ENCODE measurements at regions not wholly inside any gene's neighbourhood (a gene's known extent, or its start where the extent isn't known, plus 50 kb on each side); places are given as distances from the start of the nearest gene placed in this dataset.
A peak's percentile ranks its signal among the peaks of the same experiment; 100 is the strongest.

DNA sequence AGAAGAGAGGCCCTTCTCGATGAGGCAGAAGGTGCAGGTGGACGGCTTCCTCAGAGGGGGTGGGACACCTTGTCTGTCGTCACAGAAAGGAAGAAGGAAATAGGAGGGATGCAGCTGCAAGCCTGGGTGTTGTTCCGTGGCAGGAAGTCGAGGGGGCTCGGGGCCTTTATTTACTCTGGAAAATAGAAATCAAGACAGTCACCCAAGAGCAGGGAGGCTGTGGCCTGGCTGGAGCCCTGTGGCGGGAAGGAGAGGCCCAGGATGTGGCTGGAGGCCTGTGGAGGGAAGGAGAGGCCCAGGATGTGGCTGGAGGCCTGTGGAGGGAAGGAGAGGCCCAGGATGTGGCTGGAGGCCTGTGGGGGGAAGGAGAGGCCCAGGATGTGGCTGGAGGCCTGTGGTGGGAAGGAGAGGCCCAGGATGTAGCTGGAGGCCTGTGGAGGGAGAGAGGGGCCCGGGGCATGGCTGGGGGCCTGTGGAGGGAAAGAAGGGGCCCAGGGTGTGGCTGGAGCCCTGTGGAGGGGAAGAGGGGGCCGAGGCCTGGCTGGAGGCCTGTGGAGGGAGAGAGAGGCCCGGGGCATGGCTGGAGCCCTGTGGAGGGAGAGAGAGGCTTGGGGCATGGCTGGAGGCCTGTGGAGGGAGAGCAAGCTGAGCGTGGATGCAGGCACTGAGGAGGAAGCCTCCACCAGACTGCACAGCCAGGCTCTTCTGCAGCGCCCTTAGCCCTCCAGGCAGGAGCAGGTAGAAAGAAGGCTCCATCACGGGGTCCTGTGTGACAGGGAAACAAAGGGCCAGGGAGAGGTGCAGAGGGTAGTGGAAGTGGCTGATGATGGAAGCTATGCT is 97.3 kb upstream of the SFMBT2 start:
- no peak for DNase-seq

GRCh38 chr10:7506571-7506970 is 95.7 kb upstream of the SFMBT2 start:
- no peak for DNase-seq

DNA sequence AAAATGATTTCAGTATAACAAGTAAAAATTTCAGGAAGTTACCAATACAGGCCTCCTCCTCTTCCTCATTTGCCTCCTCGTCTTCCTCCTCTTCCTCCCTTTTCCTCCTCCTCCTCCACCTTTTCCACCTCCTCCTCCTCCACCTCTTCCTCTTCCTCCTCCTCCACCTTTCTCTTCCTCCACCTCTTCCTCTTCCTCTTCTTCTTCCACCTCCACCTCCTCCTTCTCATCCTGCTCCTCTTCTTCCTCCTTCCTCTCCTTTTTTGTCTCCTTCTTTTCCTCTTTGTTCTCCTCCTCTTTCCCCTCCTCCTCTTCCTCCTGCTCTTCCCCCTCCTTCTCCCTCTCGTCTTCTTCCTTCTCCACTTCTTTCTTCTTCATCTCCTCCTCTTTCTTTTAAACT is 94.4 kb upstream of the SFMBT2 start:
- no peak for DNase-seq

GRCh38 chr10:7503190-7503589 is 92.4 kb upstream of the SFMBT2 start:
- no peak for DNase-seq

DNA sequence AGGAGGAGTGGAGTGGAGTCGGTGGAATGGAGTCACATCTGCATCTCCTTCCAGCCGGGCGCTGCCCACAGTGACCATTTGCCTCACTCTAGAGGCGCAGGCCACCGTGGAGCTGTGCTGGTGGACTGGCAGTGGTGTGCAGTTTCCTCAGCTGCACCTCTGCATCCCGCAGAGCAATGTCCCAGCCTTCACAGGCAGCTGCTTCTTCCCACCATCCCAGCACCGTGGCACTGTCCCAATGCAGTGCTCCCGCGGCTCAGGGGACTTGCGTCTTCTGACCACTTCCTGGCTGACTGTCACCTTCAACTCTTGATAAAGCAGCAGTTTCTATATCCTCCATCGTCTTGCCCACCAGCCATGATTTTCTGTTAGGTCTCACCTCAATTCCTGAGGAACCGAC is 90.3 kb upstream of the SFMBT2 start:
- no peak for DNase-seq

DNA sequence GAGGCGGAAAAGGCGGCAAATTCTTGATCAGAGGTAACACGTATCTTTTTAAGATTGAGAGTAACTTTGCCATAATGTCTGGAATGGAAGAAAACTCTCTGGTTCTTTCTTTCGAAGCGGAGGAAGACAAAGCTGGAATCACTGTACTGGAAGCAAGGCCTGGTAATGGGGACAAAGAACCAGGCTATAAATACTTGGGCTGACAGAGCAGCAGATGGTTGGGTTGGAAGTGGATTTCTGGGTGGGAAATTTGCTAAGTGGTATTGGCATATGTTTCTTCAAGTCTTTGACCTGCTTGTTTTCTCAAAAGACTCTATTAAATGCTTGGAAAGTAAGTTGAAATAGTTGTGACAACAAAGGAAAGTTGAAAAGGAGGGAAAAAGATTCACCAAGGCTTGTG is 87.3 kb upstream of the SFMBT2 start:
- DNase-seq = no peak

GRCh38 chr10:7493996-7494395 is 83.2 kb upstream of the SFMBT2 start:
- no peak for DNase-seq

- DNase-seq = no peak
These were observed 81.8 kb upstream of the SFMBT2 start for GRCh38 chr10:7492660-7493046.

DNA sequence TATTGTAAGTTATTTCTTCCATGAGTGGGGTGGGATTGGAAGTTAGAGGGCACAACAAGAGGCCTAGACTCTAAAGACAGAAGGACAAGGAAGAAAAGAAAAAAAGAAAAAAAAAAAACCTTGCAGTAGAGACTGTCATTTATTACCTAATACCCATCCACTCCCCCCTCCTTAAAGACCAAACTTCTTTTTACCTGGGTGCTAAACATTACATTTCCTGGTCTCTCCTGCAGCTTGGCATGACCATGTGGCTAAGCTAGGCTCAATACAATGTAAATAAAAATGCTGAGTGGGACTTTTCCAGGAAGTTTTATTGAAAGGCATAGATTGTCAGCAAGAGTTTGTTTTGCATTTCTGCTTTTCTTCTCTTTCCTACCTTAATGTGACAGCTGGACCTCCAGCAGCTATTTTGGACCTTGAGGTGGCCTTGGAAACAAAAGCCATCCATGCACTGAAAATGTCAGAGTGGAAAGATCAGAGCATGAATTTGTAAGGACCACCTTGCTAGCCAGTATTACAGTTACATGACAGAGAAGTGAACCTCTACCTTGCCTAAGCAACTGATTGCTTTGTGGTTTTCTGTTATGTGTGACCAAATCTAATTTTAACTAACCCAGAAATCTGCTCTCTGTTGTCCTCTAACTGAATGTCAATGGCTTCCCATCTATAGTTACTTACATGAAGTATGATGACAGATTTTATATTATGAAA is 81.3 kb upstream of the SFMBT2 start:
- DNase-seq = no peak

- DNase-seq = no peak
These were observed 80.4 kb upstream of the SFMBT2 start for GRCh38 chr10:7491230-7491629.

GRCh38 chr10:7488418-7488829 is 77.6 kb upstream of the SFMBT2 start:
- DNase-seq = peak; percentile 53 to 55

DNA sequence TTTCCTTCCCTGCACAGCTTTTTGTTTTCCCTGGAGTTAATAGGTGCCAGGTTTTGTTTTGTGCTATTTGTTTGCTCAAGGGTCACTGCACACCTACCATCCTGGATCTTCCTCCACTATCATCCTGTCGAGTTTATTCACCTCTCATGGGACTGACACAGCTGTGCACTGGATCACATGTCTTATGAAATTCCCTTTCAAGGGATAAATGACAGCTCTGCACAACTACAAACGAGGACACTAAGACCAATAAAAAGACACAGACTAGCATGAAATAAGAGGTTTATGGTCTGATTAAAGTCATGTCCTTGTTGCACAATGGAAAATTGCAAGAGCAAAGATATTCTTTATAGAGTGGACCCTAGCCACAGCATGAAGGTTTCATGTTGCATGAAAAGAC is 76.7 kb upstream of the SFMBT2 start:
- DNase-seq = no peak

DNA sequence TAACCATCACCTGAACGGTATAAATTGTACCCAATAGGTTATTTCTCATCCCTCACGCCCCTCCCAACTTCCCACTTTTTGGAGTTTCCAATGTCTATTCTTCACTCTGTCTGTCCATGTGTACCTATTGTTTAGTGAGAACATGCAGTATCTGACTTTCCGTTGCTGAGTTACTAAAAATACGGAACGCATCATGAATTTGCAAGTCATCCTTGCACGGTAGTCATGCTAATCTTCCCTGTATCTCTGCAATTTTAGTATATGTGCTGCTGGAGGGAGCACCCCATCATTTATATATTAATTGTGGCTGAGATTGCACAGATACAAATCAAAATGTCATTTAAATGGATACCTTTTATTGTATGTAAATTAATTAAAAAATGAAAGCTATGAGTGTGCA is 75.7 kb upstream of the SFMBT2 start:
- DNase-seq = no peak

- no peak for DNase-seq
These were observed 75.0 kb upstream of the SFMBT2 start for GRCh38 chr10:7485799-7486198.

DNA sequence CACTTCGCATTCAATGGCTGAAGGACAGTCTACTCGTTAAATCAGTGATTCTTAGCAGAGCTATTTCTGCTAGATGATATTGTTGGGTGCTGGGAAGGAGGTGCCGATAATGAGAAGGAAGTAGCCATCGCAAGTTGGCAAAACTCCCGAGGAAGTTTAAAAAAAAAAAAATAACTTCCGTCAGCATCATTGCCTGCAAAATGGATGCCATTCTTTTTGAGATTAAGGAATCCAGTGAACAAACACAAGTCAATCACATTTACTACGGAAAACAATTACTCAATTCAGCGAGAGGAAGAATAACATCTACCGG is 74.4 kb upstream of the SFMBT2 start:
- no peak for DNase-seq

DNA sequence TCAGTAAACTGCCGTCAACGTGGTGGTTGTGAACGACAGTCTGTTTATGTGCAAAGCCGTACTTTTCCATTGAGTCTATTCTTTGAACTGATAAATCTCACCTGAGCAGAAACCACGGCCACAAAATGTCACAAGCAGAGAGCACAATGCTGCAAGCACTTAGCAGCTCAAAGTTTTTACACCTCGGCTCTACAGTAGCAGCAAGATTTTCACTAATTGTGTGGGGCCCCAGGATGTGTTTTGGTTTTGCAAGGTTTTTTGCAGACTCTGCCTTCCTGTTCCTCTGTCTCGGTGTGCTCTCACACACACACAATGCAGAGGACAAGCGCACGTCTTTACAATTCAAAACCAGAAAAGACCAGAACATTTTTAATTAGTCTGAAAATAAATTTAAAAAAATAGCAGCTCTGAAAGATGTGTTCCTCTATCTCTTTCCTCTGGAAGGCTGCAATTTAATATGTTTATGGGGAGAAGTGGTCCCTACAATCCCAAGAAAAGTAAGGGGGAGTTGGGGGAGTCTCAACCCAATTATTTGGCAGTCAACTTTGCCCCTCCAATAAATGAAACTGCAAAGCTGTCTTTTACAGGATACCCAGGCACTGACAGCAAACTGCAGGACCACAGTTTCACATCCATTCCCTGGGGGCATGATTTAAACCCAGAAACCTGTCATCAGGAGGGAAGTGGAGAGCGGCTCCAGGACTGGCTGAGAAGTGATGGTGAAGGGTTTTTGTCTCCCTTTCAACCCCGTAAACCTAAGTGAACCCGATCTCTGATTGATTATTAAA is 73.8 kb upstream of the SFMBT2 start:
- DNase-seq = no peak

GRCh38 chr10:7483848-7484247 is 73.0 kb upstream of the SFMBT2 start:
- DNase-seq = no peak

DNA sequence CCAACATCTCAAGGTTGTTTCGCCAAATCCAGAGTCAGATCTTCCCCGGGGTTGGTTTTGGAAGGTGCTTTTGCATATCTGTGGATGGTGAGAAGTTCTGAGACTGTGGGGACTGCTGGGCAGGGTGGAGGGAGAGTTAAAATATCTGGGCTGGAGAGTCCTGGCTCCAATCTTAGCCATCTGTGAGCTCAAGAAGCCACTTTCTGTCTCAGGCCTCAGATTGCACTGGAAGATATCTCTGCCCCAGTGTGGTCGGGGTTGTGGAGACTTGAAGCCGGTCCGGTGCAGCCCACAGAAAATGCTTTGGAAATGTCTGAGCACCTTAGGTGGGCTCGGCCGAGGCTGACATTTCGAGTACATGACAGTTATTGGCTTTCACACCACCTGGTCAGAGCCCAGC is 72.2 kb upstream of the SFMBT2 start:
- no peak for DNase-seq

- DNase-seq = no peak
These were observed 70.5 kb upstream of the SFMBT2 start for GRCh38 chr10:7481368-7481765.

GRCh38 chr10:7480742-7481367 is 70.0 kb upstream of the SFMBT2 start:
- DNase-seq = no peak

DNA sequence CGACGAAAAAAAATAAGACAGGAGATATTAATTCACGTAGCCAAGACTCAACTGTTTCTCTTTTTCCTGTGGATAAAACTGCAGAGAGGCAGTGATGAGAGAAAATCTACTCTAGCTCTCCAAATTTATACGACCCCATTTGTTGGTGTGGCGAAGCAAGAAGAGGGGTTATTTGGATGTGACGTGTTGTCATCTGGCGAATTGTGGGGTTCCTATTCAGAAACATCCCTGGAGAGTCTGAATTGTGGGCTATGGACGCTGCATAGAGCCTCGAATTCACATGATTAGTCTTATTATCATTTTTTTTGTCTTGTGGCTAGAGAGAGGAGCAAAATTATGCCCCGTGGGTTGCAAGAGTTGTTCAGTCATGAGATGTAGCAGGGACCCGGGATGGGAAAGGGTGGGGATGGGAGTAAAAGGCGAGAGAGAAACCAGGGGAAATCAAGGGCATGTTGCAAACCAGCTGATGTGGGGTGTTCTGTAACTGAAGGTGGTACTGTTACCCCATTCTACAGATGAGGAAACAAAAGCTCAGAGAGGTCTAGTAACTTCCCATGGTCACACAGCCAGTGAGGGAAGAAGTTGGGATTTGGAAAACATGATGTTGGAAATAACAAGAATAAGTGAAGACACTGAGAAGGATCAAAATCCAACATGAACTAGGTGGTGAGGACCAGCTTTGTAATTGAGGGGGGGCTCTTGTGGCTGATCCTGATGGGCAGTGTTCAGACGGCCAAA is 69.2 kb upstream of the SFMBT2 start:
- DNase-seq = no peak

DNA sequence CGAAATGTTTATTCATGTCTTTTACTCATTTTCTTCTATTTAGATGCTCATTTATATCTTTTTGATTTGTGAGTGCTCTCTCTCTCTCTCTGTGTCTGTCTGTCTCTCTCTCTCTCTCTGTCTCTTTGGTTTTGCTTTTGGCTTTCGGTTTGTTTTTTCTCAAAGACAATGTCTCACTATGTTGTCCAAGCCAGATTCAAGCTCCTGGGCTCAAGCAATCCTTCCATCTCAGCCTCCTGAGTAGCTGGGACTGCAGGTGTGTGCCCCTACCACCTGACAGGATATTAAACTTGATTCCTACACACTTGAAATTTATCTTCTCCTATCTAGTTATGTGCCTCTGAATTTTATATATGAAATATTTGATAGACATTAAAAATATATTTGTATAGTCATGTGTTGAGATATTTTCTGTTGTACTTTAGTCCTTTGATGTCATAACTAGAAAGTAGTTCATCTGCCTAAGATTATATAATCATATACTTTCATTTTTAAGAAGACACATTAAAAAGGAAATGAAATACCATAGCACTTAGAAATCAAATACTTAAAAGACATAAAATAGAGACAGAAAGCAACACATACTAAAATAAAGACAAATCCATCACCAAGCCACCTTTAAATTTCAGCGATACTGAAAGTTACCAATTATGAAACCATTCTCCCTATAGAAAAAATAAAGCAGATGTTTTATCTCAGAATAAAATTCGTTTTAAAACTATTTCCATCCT is 68.1 kb upstream of the SFMBT2 start:
- no peak for DNase-seq
